Neutrophil (primary cell): ENCODE measurements at regions not wholly inside any gene's neighbourhood (a gene's known extent, or its start where the extent isn't known, plus 50 kb on each side); places are given as distances from the start of the nearest gene placed in this dataset.
"Not testable (repeated sequence)": the region's sequence is repeated elsewhere in the genome, so short reads cannot be mapped to it uniquely, and the experiment has no call there.

Source experiments
- H3K27ac ChIP-seq: fragments of 200-600 bp; sonication (generic); 2 replicates; pipeline ENCODE4 v1.5.1; 2016; ENCODE audit warnings: mild to moderate bottlenecking, moderate library complexity
- H3K27me3 ChIP-seq: fragments of 200-600 bp; sonication (generic); 2 replicates; pipeline ENCODE4 v1.6.0; 2016; ENCODE audit warnings: mild to moderate bottlenecking
- H3K36me3 ChIP-seq: fragments of 200-600 bp; sonication (generic); 2 replicates; pipeline ENCODE4 v1.5.1; 2017
- H3K4me1 ChIP-seq, 2 experiments: fragments of 200-600 bp in 1 of 2; sonication (generic) in 1 of 2; 1 replicate in 1 of 2; 2 replicates in 1 of 2; pipeline versions ENCODE4 v1.5.1 to v1.6.1; 2013 to 2016; ENCODE audit warnings: low read depth in 1 of 2, low read length in 1 of 2, mild to moderate bottlenecking in 1 of 2, moderate library complexity in 1 of 2; ENCODE audit not compliant: control insufficient read depth in 1 of 2, insufficient read depth in 1 of 2
- H3K4me3 ChIP-seq, 2 experiments: fragments of 200-600 bp in 1 of 2; sonication (generic) in 1 of 2; 1 replicate in 1 of 2; 2 replicates in 1 of 2; pipeline ENCODE4 v1.5.1; 2013 to 2016; ENCODE audit warnings: low read depth in 1 of 2, low read length in 1 of 2, mild to moderate bottlenecking in 1 of 2, moderate library complexity in 1 of 2
- H3K9me3 ChIP-seq: fragments of 200-600 bp; sonication (generic); 2 replicates; pipeline ENCODE4 v1.5.1; 2016

GRCh38 chr9:41251973-41252372 is 62.9 kb upstream of the ZNG1F start:
- not testable (repeated sequence) for H3K27ac ChIP-seq, H3K9me3 ChIP-seq, H3K36me3 ChIP-seq, H3K4me3 ChIP-seq, H3K27me3 ChIP-seq, H3K4me1 ChIP-seq

GRCh38 chr9:41251101-41251500 is 62.0 kb upstream of the ZNG1F start:
- not testable (repeated sequence) for H3K9me3 ChIP-seq, H3K4me1 ChIP-seq, H3K27me3 ChIP-seq, H3K27ac ChIP-seq, H3K4me3 ChIP-seq, H3K36me3 ChIP-seq

GRCh38 chr9:41246702-41247101 is 57.6 kb upstream of the ZNG1F start:
- H3K4me1 ChIP-seq, H3K9me3 ChIP-seq, H3K27ac ChIP-seq: not testable (repeated sequence)

More at GRCh38 chr9:41246702-41247101, 57.6 kb upstream of the ZNG1F start:
- not testable (repeated sequence) for H3K4me3 ChIP-seq, H3K36me3 ChIP-seq, H3K27me3 ChIP-seq
